Neural cell (in vitro differentiated cells): ENCODE measurements at regions not wholly inside any gene's neighbourhood (a gene's known extent, or its start where the extent isn't known, plus 50 kb on each side); places are given as distances from the start of the nearest gene placed in this dataset.

Experiments
- H2AFZ ChIP-seq: fragments of 200-600, 300-800 bp; sonication (generic), shearing (Covaris generic); 2 replicates; pipeline ENCODE4 v1.6.0; 2014; ENCODE audit warnings: low read depth, mild to moderate bottlenecking, antibody characterized with exemption, low read length, moderate library complexity
- H3F3A ChIP-seq: fragments of 200-600 bp; shearing (Covaris generic); 2 replicates; pipeline ENCODE4 v1.6.1; 2016; ENCODE audit warnings: mild to moderate bottlenecking, moderate library complexity, mixed read lengths, antibody characterized with exemption, low read length; ENCODE audit not compliant: insufficient read depth, poor library complexity, severe bottlenecking
- H3K27ac ChIP-seq: fragments of 200-600, 300-800 bp; sonication (generic), shearing (Covaris generic); 2 replicates; pipeline ENCODE4 v1.5.1; 2014; ENCODE audit warnings: mild to moderate bottlenecking, low read length, moderate library complexity
- H3K27me3 ChIP-seq: fragments of 300-800, 200-600 bp; sonication (generic), shearing (Covaris generic); 2 replicates; pipeline ENCODE4 v1.6.0; 2014; ENCODE audit warnings: mild to moderate bottlenecking, low read depth, low read length, moderate library complexity; ENCODE audit not compliant: insufficient read depth
- H3K36me3 ChIP-seq: fragments of 300-800, 200-600 bp; sonication (generic), shearing (Covaris generic); 2 replicates; pipeline ENCODE4 v1.5.1; 2014; ENCODE audit warnings: mild to moderate bottlenecking, antibody characterized with exemption, low read length, moderate library complexity; ENCODE audit not compliant: insufficient read depth
- H3K4me2 ChIP-seq: fragments of 300-800, 200-600 bp; sonication (generic), shearing (Covaris generic); 2 replicates; pipeline ENCODE4 v1.6.0; 2014; ENCODE audit warnings: mild to moderate bottlenecking, low read length
- H3K4me3 ChIP-seq: fragments of 300-800, 200-600 bp; sonication (generic), shearing (Covaris generic); 2 replicates; pipeline ENCODE4 v1.5.1; 2014; ENCODE audit warnings: mild to moderate bottlenecking, low read length, moderate library complexity
- H3K79me2 ChIP-seq: fragments of 200-600 bp; shearing (Covaris generic); replicated peaks from 2 replicates; pipeline ENCODE4 v1.6.0; 2014; ENCODE audit warnings: mild to moderate bottlenecking, low read length, moderate library complexity; ENCODE audit not compliant: insufficient read depth
- H3K9ac ChIP-seq: fragments of 300-800, 200-600 bp; sonication (generic), shearing (Covaris generic); 2 replicates; pipeline ENCODE4 v1.6.1; 2016; ENCODE audit warnings: mild to moderate bottlenecking, low read length, mixed read lengths
- H3K9me2 ChIP-seq: fragments of 200-600 bp; shearing (Covaris generic); 2 replicates; pipeline ENCODE4 v1.6.1; 2016; ENCODE audit warnings: mild to moderate bottlenecking, low read length, mixed read lengths; ENCODE audit not compliant: insufficient read depth
- H3K9me3 ChIP-seq: fragments of 200-600, 300-800 bp; sonication (generic), shearing (Covaris generic); 2 replicates; pipeline ENCODE4 v1.6.1; 2016; ENCODE audit warnings: mild to moderate bottlenecking, mixed run types, low read length, moderate library complexity, mixed read lengths
- H4K20me1 ChIP-seq: fragments of 200-600 bp; shearing (Covaris generic); 2 replicates; pipeline ENCODE4 v1.6.1; 2016; ENCODE audit warnings: mild to moderate bottlenecking, mixed run types; ENCODE audit not compliant: insufficient read depth
- EP300 ChIP-seq: fragments of 450-650 bp; conservative IDR thresholded peaks from 2 replicates; pipeline ENCODE4 v1.6.1; 2014; ENCODE audit warnings: antibody characterized with exemption, mild to moderate bottlenecking, moderate library complexity; ENCODE audit not compliant: poor library complexity, severe bottlenecking
- EZH2 ChIP-seq: fragments of 200-600, 300-800 bp; shearing (Covaris generic), sonication (generic); IDR thresholded peaks from 2 replicates; pipeline ENCODE4 v1.6.1; 2014; ENCODE audit warnings: antibody characterized with exemption, low read length, borderline replicate concordance, mild to moderate bottlenecking; ENCODE audit not compliant: insufficient read depth, poor library complexity, severe bottlenecking
- MXI1 ChIP-seq: fragments of 450-650 bp; conservative IDR thresholded peaks from 2 replicates; pipeline ENCODE4 v1.6.1; 2014; ENCODE audit warnings: antibody characterized with exemption, mild to moderate bottlenecking; ENCODE audit not compliant: poor library complexity, severe bottlenecking
- POLR2AphosphoS5 ChIP-seq: IDR thresholded peaks from 2 replicates; pipeline ENCODE4 v1.6.1; 2012
- RAD21 ChIP-seq: fragments of 450-650 bp; conservative IDR thresholded peaks from 2 replicates; pipeline ENCODE4 v1.6.1; 2014; ENCODE audit warnings: antibody characterized with exemption, mild to moderate bottlenecking, moderate library complexity
- SMC3 ChIP-seq: fragments of 450-650 bp; conservative IDR thresholded peaks from 2 replicates; pipeline ENCODE4 v1.6.1; 2014; ENCODE audit warnings: antibody characterized with exemption, mild to moderate bottlenecking, moderate library complexity; ENCODE audit not compliant: poor library complexity
- TAF1 ChIP-seq: IDR thresholded peaks from 2 replicates; pipeline ENCODE4 v1.6.1; 2012; ENCODE audit warnings: low read depth
- TF ChIP-seq, protein P1 (sequence below): IDR thresholded peaks from 2 replicates; pipeline ENCODE4 v1.6.1; 2012; ENCODE audit warnings: borderline replicate concordance
- TF ChIP-seq, protein P2 (sequence below): fragments of 450-650 bp; IDR thresholded peaks from 2 replicates; pipeline ENCODE4 v1.5.1; 2014; ENCODE audit warnings: antibody characterized with exemption, mild to moderate bottlenecking, moderate library complexity; ENCODE audit not compliant: poor library complexity, severe bottlenecking

DNA sequence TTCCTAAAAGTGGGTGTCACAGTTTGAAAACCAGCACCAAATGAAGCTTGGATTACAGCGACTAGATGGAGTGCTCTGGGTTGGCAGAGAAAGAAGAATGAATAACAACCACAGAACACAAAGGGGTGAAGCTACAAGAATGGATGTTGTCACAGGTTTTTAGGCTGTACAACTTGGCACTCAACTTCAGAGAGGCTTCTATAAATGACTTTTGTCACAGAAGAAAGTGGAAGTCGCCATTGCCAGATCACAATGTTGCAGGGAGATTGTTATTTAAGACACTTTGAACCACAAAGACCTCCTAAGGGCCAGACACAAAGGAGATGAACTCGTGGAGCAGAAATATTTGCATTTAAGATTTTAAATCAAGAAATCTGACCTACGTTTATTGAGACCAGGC, 354.2 kb downstream of the CDH7 start:
- H3K4me2 ChIP-seq = no peak overlapping the region
- H3K27me3 ChIP-seq = no peaks in the 10 kb centered on the region
- H3K79me2 ChIP-seq = no peaks in the 10 kb centered on the region
- H2AFZ ChIP-seq = no peak overlapping the region
- H3K9me3 ChIP-seq = no peaks in the 10 kb centered on the region
- no peaks in the 10 kb centered on the region for H4K20me1 ChIP-seq
- H3K9me2 ChIP-seq = no peaks in the 10 kb centered on the region
- H3K36me3 ChIP-seq = no peaks in the 10 kb centered on the region
- no peak for TF ChIP-seq EP300
- no peak for TF ChIP-seq EZH2
- TF ChIP-seq SMC3 = no peak
- H3K27ac ChIP-seq = no peak overlapping the region
- no peak overlapping the region for H3K4me3 ChIP-seq
- no peak overlapping the region for H3K9ac ChIP-seq
- H3F3A ChIP-seq = no peaks in the 10 kb centered on the region

DNA sequence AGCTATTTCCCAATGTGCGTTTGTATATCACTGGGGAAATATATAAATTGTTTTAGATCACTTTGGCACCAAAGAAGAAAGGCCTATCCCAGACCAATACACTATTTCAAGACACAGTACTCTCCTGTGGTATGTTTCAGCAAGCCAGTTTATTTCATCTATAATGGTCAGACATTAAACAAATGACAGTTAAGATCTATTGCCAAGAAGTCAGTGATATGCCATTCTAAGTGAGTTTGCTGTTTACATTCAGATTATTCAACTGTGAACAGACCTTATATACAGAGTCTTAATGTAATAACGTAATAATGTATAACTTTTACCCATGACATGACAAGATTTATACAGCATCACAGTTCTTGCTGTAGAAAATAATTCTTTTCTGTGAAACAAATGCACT, 352.7 kb downstream of the CDH7 start:
- Histone ChIP-seq H3K27ac (no peak overlapping the region), H4K20me1 (no peaks in the 10 kb centered on the region), H2AFZ (no peak overlapping the region), H3K27me3 (no peaks in the 10 kb centered on the region), H3K9me3 (no peaks in the 10 kb centered on the region), H3K79me2 (no peaks in the 10 kb centered on the region), H3K9ac (no peak overlapping the region), H3K36me3 (no peaks in the 10 kb centered on the region), H3F3A (no peaks in the 10 kb centered on the region), H3K4me2 (no peak overlapping the region), H3K9me2 (no peaks in the 10 kb centered on the region), H3K4me3 (no peak overlapping the region)
- TF ChIP-seq RAD21 (no peak), MXI1 (no peak), SMC3 (no peak), POLR2AphosphoS5 (no peak)

DNA sequence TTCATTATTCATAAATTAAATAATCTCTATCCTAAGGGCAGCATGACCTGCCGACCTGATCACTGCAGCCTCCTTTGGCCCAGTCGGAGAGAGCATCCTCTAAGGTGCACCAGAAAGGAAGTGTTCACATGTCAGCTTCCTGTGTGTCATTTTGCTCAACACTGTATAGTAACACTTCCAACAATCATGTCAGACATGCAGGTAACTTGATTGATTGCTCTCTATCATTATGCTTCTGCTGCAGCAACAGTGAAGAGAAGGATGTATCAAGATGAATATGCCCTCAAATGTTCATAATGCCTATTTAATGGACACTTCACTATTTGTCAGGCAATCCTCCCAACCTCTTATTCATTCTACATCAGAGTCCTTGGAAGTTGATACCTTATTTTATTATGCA, 332.3 kb downstream of the CDH7 start:
- no peak overlapping the region for H3K9ac ChIP-seq
- H4K20me1 ChIP-seq = no peaks in the 10 kb centered on the region
- no peak overlapping the region for H2AFZ ChIP-seq
- H3K79me2 ChIP-seq = no peaks in the 10 kb centered on the region
- no peaks in the 10 kb centered on the region for H3K9me2 ChIP-seq
- H3K27ac ChIP-seq = no peak overlapping the region
- H3K36me3 ChIP-seq = no peaks in the 10 kb centered on the region
- TF ChIP-seq, protein P1, sequence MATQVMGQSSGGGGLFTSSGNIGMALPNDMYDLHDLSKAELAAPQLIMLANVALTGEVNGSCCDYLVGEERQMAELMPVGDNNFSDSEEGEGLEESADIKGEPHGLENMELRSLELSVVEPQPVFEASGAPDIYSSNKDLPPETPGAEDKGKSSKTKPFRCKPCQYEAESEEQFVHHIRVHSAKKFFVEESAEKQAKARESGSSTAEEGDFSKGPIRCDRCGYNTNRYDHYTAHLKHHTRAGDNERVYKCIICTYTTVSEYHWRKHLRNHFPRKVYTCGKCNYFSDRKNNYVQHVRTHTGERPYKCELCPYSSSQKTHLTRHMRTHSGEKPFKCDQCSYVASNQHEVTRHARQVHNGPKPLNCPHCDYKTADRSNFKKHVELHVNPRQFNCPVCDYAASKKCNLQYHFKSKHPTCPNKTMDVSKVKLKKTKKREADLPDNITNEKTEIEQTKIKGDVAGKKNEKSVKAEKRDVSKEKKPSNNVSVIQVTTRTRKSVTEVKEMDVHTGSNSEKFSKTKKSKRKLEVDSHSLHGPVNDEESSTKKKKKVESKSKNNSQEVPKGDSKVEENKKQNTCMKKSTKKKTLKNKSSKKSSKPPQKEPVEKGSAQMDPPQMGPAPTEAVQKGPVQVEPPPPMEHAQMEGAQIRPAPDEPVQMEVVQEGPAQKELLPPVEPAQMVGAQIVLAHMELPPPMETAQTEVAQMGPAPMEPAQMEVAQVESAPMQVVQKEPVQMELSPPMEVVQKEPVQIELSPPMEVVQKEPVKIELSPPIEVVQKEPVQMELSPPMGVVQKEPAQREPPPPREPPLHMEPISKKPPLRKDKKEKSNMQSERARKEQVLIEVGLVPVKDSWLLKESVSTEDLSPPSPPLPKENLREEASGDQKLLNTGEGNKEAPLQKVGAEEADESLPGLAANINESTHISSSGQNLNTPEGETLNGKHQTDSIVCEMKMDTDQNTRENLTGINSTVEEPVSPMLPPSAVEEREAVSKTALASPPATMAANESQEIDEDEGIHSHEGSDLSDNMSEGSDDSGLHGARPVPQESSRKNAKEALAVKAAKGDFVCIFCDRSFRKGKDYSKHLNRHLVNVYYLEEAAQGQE = no peak
- no peak for TF ChIP-seq EZH2
- TF ChIP-seq MXI1 = no peak
- TF ChIP-seq EP300 = peak; percentile 90
- TF ChIP-seq SMC3 = no peak
- TF ChIP-seq, protein P2, sequence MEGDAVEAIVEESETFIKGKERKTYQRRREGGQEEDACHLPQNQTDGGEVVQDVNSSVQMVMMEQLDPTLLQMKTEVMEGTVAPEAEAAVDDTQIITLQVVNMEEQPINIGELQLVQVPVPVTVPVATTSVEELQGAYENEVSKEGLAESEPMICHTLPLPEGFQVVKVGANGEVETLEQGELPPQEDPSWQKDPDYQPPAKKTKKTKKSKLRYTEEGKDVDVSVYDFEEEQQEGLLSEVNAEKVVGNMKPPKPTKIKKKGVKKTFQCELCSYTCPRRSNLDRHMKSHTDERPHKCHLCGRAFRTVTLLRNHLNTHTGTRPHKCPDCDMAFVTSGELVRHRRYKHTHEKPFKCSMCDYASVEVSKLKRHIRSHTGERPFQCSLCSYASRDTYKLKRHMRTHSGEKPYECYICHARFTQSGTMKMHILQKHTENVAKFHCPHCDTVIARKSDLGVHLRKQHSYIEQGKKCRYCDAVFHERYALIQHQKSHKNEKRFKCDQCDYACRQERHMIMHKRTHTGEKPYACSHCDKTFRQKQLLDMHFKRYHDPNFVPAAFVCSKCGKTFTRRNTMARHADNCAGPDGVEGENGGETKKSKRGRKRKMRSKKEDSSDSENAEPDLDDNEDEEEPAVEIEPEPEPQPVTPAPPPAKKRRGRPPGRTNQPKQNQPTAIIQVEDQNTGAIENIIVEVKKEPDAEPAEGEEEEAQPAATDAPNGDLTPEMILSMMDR = no peak
- peak; percentile 90 for TF ChIP-seq POLR2AphosphoS5
- TF ChIP-seq TAF1 = no peak
- TF ChIP-seq RAD21 = no peak
- no peak overlapping the region for H3K4me2 ChIP-seq
- H3F3A ChIP-seq = no peaks in the 10 kb centered on the region
- H3K4me3 ChIP-seq = no peak overlapping the region
- no peaks in the 10 kb centered on the region for H3K27me3 ChIP-seq
- no peaks in the 10 kb centered on the region for H3K9me3 ChIP-seq
